ENCODE measurements at regions not wholly inside any gene's neighbourhood (a gene's known extent, or its start where the extent isn't known, plus 50 kb on each side); places are given as distances from the start of the nearest gene placed in this dataset.

GRCh38 chr16:74184839-74185238 is 111.8 kb upstream of the PSMD7 start:
- TF ChIP-seq CTCF (IDR thresholded peaks at IDR 0.05) (no peak), POLR2AphosphoS5 (IDR thresholded peaks at IDR 0.05; ENCODE audit: insufficient read depth in 1 of 2, low read depth in 1 of 2) (no peak)

All from vagina (tissue), 2 donors.